Heart left ventricle (tissue), 13 donors: ENCODE measurements at regions not wholly inside any gene's neighbourhood (a gene's known extent, or its start where the extent isn't known, plus 50 kb on each side); places are given as distances from the start of the nearest gene placed in this dataset.

Source experiments
- CTCF ChIP-seq, 12 donors: fragments of 200-600 bp; sonication (generic) in 4 of 12; IDR thresholded peaks; one replicate each; pipeline versions ENCODE4 v1.5.0 to v1.8.0; 2018 to 2022; ENCODE audit warnings: antibody characterized with exemption in 12 of 12, mild to moderate bottlenecking in 5 of 12
- POLR2A ChIP-seq, 2 donors: fragments of 450-650 bp; IDR thresholded peaks; one replicate each; pipeline ENCODE4 v1.6.1; 2017; ENCODE audit warnings: antibody characterized with exemption in 2 of 2, mild to moderate bottlenecking in 2 of 2, moderate library complexity in 2 of 2
- donor health status: ischemic (EF 13 %, LVEDD 7.1; RV severe dilation, severe dysfunction).
- donor health status: DM: no; HTN: yes; CAD: no.
- donor health status: DM: no; HTN: no; CAD: no.
- donor health status: ischemic (EF 25% LVEDD 6.9; RV normal size, moderate dysfunction).
- donor health status: ischemic (EF 25% LVEDD 5.7; RV mildly dilated, moderate dysfunction).
- donor health status: ischemic (EF 35%, LVEDD 5.7; RV mildly dilated, moderate dysfunction).
- donor health status: nonischemic (EF 11% LVEDD 7.7; RV severe dilation, severe dysfunction).
- donor health status: DM: yes; HTN: yes; CAD: no.
- donor health status: PGD.
- donor health status: ischemic (EF 29% LVEDD 5.4; RV normal size, mild dysfunction).
- donor health status: nonischemic (EF 23%, LVEDD 6.1; RV moderate dilation, normal function).

GRCh38 chr17:12341328-12341727, 320.7 kb downstream of the MAP2K4 start:
- no peak for TF ChIP-seq CTCF (IDR thresholded peaks at IDR 0.05)
- TF ChIP-seq POLR2A (IDR thresholded peaks at IDR 0.05) = no peak
